Upper lobe of right lung (tissue), 1 donor: ENCODE measurements at regions not wholly inside any gene's neighbourhood (a gene's known extent, or its start where the extent isn't known, plus 50 kb on each side); places are given as distances from the start of the nearest gene placed in this dataset.

Experiments
- ATAC-seq: fragments of 200-7000 bp; cut with Tn5 transposase; one replicate; pipeline ENCODE4 v1.9.1; 2020; ENCODE audit warnings: mild to moderate bottlenecking, moderate library complexity
- DNase-seq: peaks from one replicate; pipeline ENCODE4 v3.0.0-alpha.2; 2020
- H3K27ac ChIP-seq: fragments of 200-600 bp; one replicate; pipeline ENCODE4 v1.8.0; 2022
- H3K27me3 ChIP-seq: fragments of 200-600 bp; one replicate; pipeline ENCODE4 v1.8.0; 2022; ENCODE audit warnings: mild to moderate bottlenecking
- H3K36me3 ChIP-seq: fragments of 200-600 bp; one replicate; pipeline ENCODE4 v1.8.0; 2022
- H3K4me1 ChIP-seq: fragments of 200-600 bp; one replicate; pipeline ENCODE4 v1.8.0; 2022
- H3K4me3 ChIP-seq: fragments of 200-600 bp; one replicate; pipeline ENCODE4 v1.8.0; 2022; ENCODE audit warnings: mild to moderate bottlenecking
- H3K9me3 ChIP-seq: fragments of 200-600 bp; one replicate; pipeline ENCODE4 v1.8.0; 2022
- intact Hi-C: fragments of 100-400 bp; cut with DNase I; formaldehyde crosslinking; loops from one replicate; pipeline ENCODE4 v1.11.0; 2022
- TF ChIP-seq, protein P1 (sequence below): fragments of 200-600 bp; IDR thresholded peaks from one replicate; pipeline ENCODE4 v1.8.0; 2022; ENCODE audit warnings: antibody characterized with exemption
- donor health status: DM: no; HTN: yes; CAD: no; lungs with severe emphysema.

DNA sequence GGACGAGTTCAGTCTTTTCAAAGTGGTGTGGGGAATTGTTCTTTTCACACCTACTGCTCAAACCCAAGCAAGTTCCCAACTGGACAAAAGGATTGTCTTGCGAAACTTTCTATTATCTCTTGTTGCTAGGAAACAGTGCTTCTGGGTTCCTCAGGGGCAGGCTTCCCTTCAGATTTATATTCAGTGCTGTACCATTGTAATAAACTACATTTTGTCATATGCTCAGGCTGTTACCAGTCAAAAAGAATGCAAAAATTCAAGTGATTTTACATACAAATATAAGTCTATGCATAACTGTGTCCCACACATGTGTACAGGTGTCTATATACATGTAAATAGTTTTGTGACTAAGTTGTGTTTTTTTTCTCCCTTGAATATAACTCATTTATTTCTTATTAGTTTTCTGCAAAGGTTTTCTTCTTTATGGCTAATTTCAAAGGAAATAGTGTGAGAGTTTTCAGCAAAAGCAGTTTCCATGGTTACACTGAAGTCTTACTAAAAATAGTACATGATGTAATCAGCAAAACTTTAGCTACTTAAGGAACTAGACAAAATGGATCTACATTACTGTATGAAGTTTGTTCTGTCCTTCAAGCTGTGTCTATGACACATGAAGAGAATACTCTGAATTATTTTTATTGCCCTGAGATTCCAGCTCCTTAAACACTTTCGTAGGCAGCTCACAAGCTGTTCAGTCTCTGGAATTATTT lies 430.2 kb upstream of the TMPO start:
- ATAC-seq, result no peak
- no peak for DNase-seq
- Histone ChIP-seq H3K27ac (no peak overlapping the region), H3K4me1 (no peaks in the 10 kb centered on the region), H3K9me3 (no peaks in the 10 kb centered on the region), H3K36me3 (no peaks in the 10 kb centered on the region), H3K27me3 (no peaks in the 10 kb centered on the region), H3K4me3 (no peak overlapping the region)
- TF ChIP-seq, protein P1, sequence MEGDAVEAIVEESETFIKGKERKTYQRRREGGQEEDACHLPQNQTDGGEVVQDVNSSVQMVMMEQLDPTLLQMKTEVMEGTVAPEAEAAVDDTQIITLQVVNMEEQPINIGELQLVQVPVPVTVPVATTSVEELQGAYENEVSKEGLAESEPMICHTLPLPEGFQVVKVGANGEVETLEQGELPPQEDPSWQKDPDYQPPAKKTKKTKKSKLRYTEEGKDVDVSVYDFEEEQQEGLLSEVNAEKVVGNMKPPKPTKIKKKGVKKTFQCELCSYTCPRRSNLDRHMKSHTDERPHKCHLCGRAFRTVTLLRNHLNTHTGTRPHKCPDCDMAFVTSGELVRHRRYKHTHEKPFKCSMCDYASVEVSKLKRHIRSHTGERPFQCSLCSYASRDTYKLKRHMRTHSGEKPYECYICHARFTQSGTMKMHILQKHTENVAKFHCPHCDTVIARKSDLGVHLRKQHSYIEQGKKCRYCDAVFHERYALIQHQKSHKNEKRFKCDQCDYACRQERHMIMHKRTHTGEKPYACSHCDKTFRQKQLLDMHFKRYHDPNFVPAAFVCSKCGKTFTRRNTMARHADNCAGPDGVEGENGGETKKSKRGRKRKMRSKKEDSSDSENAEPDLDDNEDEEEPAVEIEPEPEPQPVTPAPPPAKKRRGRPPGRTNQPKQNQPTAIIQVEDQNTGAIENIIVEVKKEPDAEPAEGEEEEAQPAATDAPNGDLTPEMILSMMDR, result no peak
- intact Hi-C loops, result no loop called here

DNA sequence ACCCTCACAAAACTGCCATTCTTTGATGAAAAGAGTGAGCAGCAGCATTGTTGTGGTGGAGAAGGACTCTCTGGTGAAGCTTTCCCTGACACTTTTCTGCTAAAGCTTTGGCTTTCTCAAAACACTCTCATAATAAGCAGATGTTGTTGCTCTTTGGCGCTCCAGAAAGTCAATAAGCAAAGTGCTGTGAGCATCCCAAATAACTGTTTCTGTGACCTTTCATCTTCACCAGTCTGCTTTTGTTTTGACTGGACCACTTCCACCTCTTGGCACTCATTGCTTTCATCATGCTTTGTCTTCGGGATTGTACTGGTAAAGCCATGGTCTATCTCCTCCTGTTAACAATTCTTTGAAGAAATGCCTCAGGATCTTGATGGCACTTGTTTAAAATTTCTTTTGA lies 424.7 kb upstream of the TMPO start:
- intact Hi-C loops, result no loop called here
- ATAC-seq (no peak), DNase-seq (no peak)
- H3K27me3 ChIP-seq, result no peaks in the 10 kb centered on the region
- no peaks in the 10 kb centered on the region for H3K9me3 ChIP-seq
- H3K4me3 ChIP-seq, result no peak overlapping the region
- no peaks in the 10 kb centered on the region for H3K36me3 ChIP-seq
- no peak overlapping the region for H3K27ac ChIP-seq
- H3K4me1 ChIP-seq, result no peaks in the 10 kb centered on the region
- TF ChIP-seq, protein P1, result no peak

DNA sequence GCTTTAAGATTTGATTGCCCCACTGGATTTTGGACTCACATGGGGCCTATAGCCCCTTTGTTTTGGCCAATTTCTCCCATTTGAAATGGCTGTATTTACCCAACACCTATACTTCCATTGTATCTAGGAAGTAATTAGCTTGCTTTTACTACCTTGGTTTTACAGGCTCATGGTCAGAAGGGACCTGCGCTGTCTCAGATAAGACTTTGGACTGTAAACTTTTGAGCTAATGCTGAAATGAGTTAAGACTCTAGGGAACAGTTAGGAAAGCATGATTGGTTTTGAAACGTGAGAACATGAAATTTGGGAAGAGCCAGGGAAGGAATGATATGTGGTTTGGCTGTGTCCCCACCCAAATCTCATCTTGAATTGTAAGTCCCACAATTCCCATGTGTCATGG lies 419.0 kb upstream of the TMPO start:
- TF ChIP-seq, protein P1, result no peak
- Histone ChIP-seq H3K9me3 (no peaks in the 10 kb centered on the region), H3K4me1 (no peaks in the 10 kb centered on the region), H3K27ac (no peak overlapping the region), H3K4me3 (no peak overlapping the region), H3K27me3 (no peaks in the 10 kb centered on the region), H3K36me3 (no peaks in the 10 kb centered on the region)
- intact Hi-C loops, result no loop called here
- DNase-seq (no peak), ATAC-seq (no peak)

DNA sequence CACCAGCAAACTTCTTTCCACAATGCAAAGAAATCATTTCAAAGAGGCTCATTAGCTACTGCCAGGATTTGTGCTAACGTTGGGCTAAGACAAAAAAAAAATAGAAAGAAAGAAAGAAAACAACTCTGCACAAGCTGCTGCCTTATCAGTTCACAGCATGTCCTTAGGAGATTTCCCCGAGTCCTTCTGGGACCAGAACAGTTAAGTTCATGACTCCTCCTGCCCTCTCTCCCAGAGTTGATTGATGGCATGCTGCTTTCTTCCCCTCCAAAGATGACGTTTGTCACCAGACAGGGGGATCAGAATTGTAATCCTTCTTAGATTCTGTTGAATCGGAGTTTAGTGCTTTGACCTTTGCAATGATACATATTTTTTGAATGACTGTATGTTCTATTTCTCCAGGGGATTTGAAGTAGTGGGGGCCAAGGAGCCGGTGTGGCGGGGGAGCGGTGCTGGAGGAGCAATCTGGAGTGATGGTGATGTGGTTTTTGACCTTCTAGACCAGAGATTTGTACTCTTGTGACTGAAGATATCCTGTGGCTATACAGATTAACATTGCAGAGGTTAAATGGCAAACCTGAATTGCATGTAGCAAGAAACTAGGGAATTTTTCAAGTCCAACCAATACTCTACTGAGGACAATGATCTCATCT lies 409.2 kb upstream of the TMPO start:
- intact Hi-C loops, result no loop called here
- no peak for DNase-seq
- no peak for ATAC-seq

DNA sequence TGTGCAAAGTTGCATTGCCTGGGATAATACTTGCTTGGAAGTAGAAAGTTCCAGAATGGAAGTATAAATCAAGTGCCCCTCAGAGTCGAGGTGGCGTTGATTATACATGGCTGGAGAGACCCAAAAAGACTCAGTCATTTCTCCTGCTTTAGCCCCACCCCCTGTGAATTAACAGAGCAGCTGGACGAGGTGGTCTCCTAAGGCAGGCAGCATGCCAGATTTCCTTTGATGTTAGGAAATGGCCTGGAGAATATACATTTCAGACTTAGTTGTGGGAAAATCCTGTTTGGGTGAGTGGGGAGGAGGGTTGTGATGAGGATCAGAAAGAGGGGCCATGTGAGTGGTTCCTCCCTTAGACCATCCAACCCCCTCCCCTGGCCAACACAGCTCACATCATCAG lies 406.1 kb upstream of the TMPO start:
- DNase-seq (no peak), ATAC-seq (no peak)
- intact Hi-C loops, result no loop called here
- H3K4me1 ChIP-seq, result no peaks in the 10 kb centered on the region
- H3K27me3 ChIP-seq, result no peaks in the 10 kb centered on the region
- H3K4me3 ChIP-seq, result no peak overlapping the region
- TF ChIP-seq, protein P1, result no peak
- H3K27ac ChIP-seq, result no peak overlapping the region
- H3K36me3 ChIP-seq, result no peaks in the 10 kb centered on the region
- no peaks in the 10 kb centered on the region for H3K9me3 ChIP-seq

More for the DNA sequence above, 409.2 kb upstream of the TMPO start:
- Histone ChIP-seq H3K36me3 (no peaks in the 10 kb centered on the region), H3K9me3 (no peaks in the 10 kb centered on the region), H3K4me1 (no peaks in the 10 kb centered on the region), H3K4me3 (no peak overlapping the region), H3K27ac (no peak overlapping the region), H3K27me3 (no peaks in the 10 kb centered on the region)
- TF ChIP-seq, protein P1, result no peak
